Endodermal cell (in vitro differentiated cells): ENCODE measurements at regions not wholly inside any gene's neighbourhood (a gene's known extent, or its start where the extent isn't known, plus 50 kb on each side); places are given as distances from the start of the nearest gene placed in this dataset.

Experiments used
- DNase-seq: peaks from one replicate; pipeline ENCODE4 v3.0.0-alpha.2; 2017
- H3K27ac ChIP-seq: 2 replicates; pipeline ENCODE4 v1.5.1; 2013; ENCODE audit warnings: mild to moderate bottlenecking, low read depth, low read length, moderate library complexity
- H3K27me3 ChIP-seq: 2 replicates; pipeline ENCODE4 v1.6.1; 2013; ENCODE audit warnings: mild to moderate bottlenecking, low read length, moderate library complexity; ENCODE audit not compliant: insufficient read depth, control insufficient read depth, poor library complexity, severe bottlenecking
- H3K36me3 ChIP-seq: 2 replicates; pipeline ENCODE4 v1.7.0; 2013; ENCODE audit warnings: mild to moderate bottlenecking, low read length, moderate library complexity; ENCODE audit not compliant: control insufficient read depth, insufficient read depth
- H3K4me1 ChIP-seq: one replicate; pipeline ENCODE4 v1.7.0; 2013; ENCODE audit warnings: low read length; ENCODE audit not compliant: control insufficient read depth, insufficient read depth
- H3K4me3 ChIP-seq: 2 replicates; pipeline ENCODE4 v1.5.1; 2013; ENCODE audit warnings: mild to moderate bottlenecking, low read length, moderate library complexity
- H3K9ac ChIP-seq: 2 replicates; pipeline ENCODE4 v1.6.1; 2013; ENCODE audit warnings: mild to moderate bottlenecking, low read length, moderate library complexity; ENCODE audit not compliant: poor library complexity, severe bottlenecking; ENCODE audit errors: extremely low read depth
- H3K9me3 ChIP-seq: 2 replicates; pipeline ENCODE4 v1.6.1; 2013; ENCODE audit warnings: mild to moderate bottlenecking, low read length, moderate library complexity; ENCODE audit not compliant: control insufficient read depth
- H3K27ac Mint-ChIP-seq: 2 replicates; pipeline ENCODE4 v1.8.0; 2020; ENCODE audit warnings: mixed read lengths
- H3K27me3 Mint-ChIP-seq: 2 replicates; pipeline ENCODE4 v1.8.0; 2021; ENCODE audit warnings: mild to moderate bottlenecking, mixed read lengths; ENCODE audit not compliant: insufficient read depth
- H3K36me3 Mint-ChIP-seq: 2 replicates; pipeline ENCODE4 v1.8.0; 2020; ENCODE audit warnings: low read depth, mixed read lengths
- H3K4me1 Mint-ChIP-seq: 2 replicates; pipeline ENCODE4 v1.8.0; 2020; ENCODE audit warnings: mixed read lengths
- H3K4me3 Mint-ChIP-seq: 2 replicates; pipeline ENCODE4 v1.8.0; 2020; ENCODE audit warnings: mild to moderate bottlenecking, moderate library complexity, mixed read lengths
- H3K9me3 Mint-ChIP-seq: 2 replicates; pipeline ENCODE4 v1.8.0; 2020; ENCODE audit warnings: mild to moderate bottlenecking, mixed read lengths
- CTCF ChIP-seq: fragments of 200-600 bp; sonication (generic); conservative IDR thresholded peaks from 2 replicates; pipeline ENCODE4 v1.5.0; 2021; ENCODE audit warnings: antibody characterized with exemption, mild to moderate bottlenecking
- WGBS, 2 experiments: methylation state at CpG; one replicate each; pipeline versions ENCODE4 v1.1.5 to v1.1.7; 2013; ENCODE audit warnings: missing lambda C conversion rate in 2 of 2, mixed read lengths in 1 of 2; ENCODE audit not compliant: insufficient coverage in 1 of 2, insufficient read length in 1 of 2; 5-methylcytosine and 5-hydroxymethylcytosine counted together

GRCh38 chr2:3965211-3965610, 261.8 kb downstream of the DCDC2C start:
- peaks cover 2% of the 10 kb centered on the region for H3K9me3 Mint-ChIP-seq
- no peak overlapping the region for H3K27ac Mint-ChIP-seq
- Histone ChIP-seq H3K4me3 (no peak overlapping the region), H3K9me3 (no peaks in the 10 kb centered on the region), H3K27ac (no peak overlapping the region), H3K9ac (no peak overlapping the region), H3K27me3 (no peaks in the 10 kb centered on the region), H3K4me1 (no peaks in the 10 kb centered on the region), H3K36me3 (no peaks in the 10 kb centered on the region)
- H3K4me1 Mint-ChIP-seq = no peaks in the 10 kb centered on the region
- H3K27me3 Mint-ChIP-seq = no peaks in the 10 kb centered on the region
- no peaks in the 10 kb centered on the region for H3K36me3 Mint-ChIP-seq
- no peak overlapping the region for H3K4me3 Mint-ChIP-seq
- no peak for DNase-seq
- no peak for TF ChIP-seq CTCF
- WGBS, 2 experiments = 82 to 84% methylated on average over 8 to 10 of the region's 10 CpGs

DNA sequence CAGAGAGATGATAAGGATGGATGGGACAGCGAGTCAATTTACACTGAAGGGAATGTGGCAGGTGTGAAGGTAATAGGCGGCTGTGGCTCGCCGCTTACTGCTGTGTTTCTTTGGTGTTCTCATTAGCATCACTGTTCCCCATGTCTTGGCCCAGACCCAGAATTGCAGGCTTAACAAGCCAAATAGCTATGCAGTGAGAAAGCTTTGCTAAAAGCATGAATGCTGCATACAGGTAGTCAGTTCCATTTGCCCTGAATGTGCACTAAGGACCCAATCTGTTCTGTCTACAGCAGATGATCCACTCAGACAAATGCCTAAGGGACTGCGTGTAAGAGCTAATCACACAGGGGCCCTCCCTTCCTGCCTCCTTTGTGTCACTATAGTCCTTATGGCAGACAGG, 262.6 kb downstream of the DCDC2C start:
- H3K9me3 Mint-ChIP-seq = peaks cover 2% of the 10 kb centered on the region
- no peak for TF ChIP-seq CTCF
- no peaks in the 10 kb centered on the region for H3K27me3 Mint-ChIP-seq
- DNase-seq = no peak
- Histone ChIP-seq H3K36me3 (no peaks in the 10 kb centered on the region), H3K27ac (no peak overlapping the region), H3K4me1 (no peaks in the 10 kb centered on the region), H3K9me3 (no peaks in the 10 kb centered on the region), H3K27me3 (no peaks in the 10 kb centered on the region), H3K9ac (no peak overlapping the region), H3K4me3 (no peak overlapping the region)
- H3K36me3 Mint-ChIP-seq = no peaks in the 10 kb centered on the region
- H3K27ac Mint-ChIP-seq = no peak overlapping the region
- no peaks in the 10 kb centered on the region for H3K4me1 Mint-ChIP-seq
- H3K4me3 Mint-ChIP-seq = no peak overlapping the region
- 96 to 100% methylated on average over 4 to 5 of the region's 5 CpGs for WGBS, 2 experiments

- Histone ChIP-seq H3K27ac (no peak overlapping the region), H3K4me3 (no peak overlapping the region), H3K27me3 (no peaks in the 10 kb centered on the region), H3K36me3 (no peaks in the 10 kb centered on the region), H3K4me1 (no peaks in the 10 kb centered on the region), H3K9ac (no peak overlapping the region), H3K9me3 (peaks cover 2% of the 10 kb centered on the region)
- Mint-ChIP-seq H3K4me1 (no peaks in the 10 kb centered on the region), H3K36me3 (no peaks in the 10 kb centered on the region), H3K4me3 (no peak overlapping the region), H3K27me3 (no peaks in the 10 kb centered on the region), H3K9me3 (peaks cover 2% of the 10 kb centered on the region), H3K27ac (no peak overlapping the region)
- no peak for TF ChIP-seq CTCF
- no peak for DNase-seq
- WGBS, 2 experiments = 93 to 97% methylated on average over 4 to 5 of the region's 5 CpGs
Observed at GRCh38 chr2:3966470-3966869, 263.1 kb downstream of the DCDC2C start.
